GM12873 (cell line): ENCODE measurements at regions not wholly inside any gene's neighbourhood (a gene's known extent, or its start where the extent isn't known, plus 50 kb on each side); places are given as distances from the start of the nearest gene placed in this dataset.

ENCODE experiments used
- TF ChIP-seq, protein P1 (sequence below): IDR thresholded peaks from 2 replicates; pipeline ENCODE4 v1.5.1; 2012; ENCODE audit warnings: low read depth, mild to moderate bottlenecking, moderate library complexity, low read length, control low read depth; ENCODE audit not compliant: insufficient read depth; ENCODE audit errors: missing control alignments

DNA sequence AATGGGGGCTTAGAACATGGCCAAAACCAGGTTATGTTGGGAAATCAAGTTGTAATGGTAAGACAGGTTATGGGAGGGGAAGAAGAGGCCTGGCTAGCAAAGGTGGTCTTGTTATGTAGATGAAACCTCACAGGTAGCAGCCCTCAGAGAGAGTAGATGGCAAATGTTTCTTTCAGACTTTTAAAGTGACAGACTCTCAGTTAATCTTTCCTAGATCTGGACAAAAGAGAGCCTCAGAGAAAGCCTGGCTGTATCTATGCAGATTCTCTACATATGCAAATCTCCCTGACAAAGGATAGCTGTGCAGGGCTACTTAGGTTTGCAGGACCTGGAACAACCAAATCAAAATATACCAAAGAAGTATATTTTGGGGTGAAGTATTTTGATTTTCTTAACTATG lies 284.1 kb upstream of the AMOT start:
- TF ChIP-seq, protein P1, sequence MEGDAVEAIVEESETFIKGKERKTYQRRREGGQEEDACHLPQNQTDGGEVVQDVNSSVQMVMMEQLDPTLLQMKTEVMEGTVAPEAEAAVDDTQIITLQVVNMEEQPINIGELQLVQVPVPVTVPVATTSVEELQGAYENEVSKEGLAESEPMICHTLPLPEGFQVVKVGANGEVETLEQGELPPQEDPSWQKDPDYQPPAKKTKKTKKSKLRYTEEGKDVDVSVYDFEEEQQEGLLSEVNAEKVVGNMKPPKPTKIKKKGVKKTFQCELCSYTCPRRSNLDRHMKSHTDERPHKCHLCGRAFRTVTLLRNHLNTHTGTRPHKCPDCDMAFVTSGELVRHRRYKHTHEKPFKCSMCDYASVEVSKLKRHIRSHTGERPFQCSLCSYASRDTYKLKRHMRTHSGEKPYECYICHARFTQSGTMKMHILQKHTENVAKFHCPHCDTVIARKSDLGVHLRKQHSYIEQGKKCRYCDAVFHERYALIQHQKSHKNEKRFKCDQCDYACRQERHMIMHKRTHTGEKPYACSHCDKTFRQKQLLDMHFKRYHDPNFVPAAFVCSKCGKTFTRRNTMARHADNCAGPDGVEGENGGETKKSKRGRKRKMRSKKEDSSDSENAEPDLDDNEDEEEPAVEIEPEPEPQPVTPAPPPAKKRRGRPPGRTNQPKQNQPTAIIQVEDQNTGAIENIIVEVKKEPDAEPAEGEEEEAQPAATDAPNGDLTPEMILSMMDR = no peak

DNA sequence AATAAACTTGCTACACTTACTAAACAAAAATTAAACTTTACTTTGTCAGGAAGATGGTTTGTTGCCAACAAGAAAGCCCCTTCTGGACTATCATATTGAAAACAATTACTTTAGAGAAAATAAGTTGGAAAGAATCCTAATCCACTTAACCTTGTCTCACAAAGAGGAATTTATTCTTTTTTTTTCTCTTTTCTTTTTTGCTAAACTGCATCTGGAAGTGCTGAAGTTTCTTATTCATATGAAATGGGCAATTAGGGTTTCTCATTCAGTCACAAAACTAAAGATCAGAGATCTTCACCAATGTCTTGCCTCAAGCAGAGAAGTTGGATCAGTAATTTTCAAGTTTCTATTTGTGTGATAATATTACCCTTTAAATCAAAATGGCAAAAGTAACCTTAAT lies 234.9 kb upstream of the AMOT start:
- TF ChIP-seq, protein P1 = no peak

DNA sequence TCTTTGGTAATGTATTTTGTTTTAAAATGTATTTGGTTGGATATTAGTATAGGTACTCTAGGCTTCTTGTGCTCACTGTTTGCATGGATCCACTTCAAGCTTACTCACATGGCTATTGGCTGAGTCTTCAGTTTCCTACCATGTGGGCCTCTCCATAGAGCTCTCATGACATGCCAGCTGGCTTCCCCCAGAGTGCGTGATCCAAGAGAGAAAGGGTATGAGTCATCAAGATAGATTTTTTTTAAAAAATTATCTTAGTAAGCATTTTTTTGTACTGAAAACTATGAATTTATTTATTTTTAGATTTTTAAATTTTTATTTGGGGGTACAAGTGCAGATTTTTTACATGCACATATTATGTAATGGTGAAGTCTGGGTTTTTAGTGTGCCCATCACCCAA lies 219.1 kb upstream of the AMOT start:
- TF ChIP-seq, protein P1 = no peak

DNA sequence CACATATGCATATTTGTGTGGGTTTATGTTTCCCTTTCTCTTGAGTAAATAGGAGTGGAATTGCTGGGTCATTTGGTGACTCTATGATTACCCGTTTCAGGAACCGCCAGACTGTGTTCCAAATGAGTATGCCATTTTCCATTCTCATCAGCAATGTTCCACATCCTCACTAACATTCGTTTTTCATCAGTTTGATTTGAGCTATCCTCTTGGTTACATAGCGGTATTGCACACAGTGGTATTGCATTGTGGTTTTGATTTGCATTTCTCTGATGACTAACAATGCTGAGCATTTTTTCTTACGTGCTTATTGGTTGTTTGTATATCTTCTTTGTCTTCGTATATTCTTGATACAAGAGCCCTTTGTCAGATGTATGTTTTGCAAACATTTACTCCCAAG lies 218.0 kb upstream of the AMOT start:
- TF ChIP-seq, protein P1 = no peak

DNA sequence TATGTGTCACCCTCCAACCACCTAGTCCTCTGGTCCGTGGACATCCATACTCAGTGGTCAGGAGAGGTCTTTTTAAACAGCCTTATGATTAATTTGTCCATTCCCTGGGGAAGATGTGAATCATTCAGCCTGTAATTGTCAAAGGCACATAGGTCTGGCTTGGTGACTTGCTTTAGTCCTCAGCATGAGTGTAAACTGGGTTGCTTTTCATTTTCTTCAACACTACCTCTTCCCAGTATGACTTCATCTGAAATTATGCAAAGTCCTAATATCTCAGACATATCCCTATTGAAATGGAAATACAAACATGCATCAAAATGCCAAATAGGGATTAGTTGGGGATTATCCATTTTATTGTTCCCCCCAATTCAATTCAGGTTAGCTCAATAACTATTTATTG lies 208.3 kb upstream of the AMOT start:
- TF ChIP-seq, protein P1 = no peak

DNA sequence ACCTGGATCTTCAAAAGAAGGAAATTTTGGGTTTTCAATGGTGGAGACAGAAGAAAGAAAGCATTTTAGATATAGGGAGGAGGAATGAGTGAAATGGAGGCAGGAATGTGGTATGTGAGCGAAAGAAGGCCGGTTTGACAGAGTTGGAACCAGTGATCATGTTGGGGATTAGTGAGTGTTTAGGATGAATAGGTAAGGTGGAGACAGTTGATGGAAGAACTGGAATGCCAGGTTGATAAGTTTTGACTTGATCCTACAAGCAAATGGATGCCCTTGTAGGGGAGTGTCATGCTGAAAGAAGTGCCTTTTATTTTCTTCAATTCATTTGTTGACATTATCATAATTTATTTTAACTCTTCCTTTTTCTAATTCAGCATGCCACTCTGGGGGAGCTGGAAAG lies 207.8 kb upstream of the AMOT start:
- TF ChIP-seq, protein P1 = no peak

DNA sequence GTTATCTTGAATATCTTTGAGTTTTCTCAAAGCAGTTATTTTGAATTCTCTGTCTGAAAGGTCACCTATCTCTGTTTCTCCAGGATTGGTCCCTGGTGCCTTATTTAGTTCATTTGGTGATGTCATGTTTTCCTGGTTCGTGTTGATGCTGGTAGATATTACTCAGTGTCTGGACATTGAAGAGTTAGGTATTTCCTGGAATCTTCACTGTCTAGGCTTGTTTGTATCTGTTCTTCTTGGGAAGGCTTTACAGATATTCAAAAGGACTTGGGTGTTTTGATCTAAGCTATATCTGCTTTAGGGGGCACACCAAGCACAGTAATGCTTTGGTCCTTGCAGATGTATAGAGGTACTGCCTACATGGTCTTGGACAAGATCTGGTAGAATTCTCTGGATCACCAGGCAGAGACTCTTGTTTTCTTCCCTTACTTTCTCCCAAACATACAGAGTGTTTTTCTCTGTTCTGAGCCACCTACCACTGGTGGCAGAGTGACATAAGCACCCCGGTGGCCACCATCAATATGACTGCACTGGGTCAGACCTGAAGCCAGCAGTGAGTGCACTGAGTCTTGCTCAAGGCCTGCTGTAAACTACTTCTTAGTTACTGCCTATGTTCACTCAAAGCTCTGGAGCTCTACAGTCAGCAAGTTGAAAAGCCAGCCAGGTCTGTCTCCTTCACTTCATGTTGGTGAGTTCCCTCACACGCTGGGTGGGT lies 193.5 kb upstream of the AMOT start:
- TF ChIP-seq, protein P1 = no peak
